G401.6 (cell line): ENCODE measurements at regions not wholly inside any gene's neighbourhood (a gene's known extent, or its start where the extent isn't known, plus 50 kb on each side); places are given as distances from the start of the nearest gene placed in this dataset.

Experiments
- FAIRE-seq: peaks from 2 replicates; lab custom pipeline; 2012; peaks lifted over from hg19 to GRCh38; lab: Jason Lieb, UNC

DNA sequence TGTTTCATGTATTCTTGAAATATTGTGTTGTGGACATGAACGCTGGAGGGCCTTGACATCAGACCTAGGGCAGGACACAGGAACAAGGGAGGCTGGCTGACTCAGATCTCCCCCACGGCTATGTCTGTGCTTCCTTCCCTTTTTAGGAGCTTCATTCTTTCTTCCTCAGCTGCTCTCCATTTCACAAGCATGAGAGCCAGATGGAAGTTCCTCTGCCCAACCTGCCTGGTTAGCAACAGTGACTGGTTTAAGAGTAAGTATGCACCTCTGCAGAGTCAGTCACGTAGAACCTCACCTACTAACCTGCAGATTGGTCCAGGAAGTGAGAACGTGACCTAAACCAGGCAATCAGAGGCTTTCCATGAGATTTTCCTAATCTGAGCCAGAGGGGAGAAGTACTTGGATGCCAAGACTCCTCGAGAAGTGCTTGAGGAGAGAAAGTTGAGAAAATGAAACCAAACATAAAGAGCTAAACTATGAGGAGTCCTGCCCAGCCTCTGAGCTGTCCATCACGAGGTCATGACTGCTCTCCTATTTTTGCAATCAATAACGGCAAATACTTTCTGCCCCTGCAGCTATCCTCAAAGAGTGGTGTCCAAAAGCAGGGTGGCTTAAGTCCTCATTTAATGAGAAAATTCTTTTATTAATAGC is 465.2 kb upstream of the CITED2 start:
- FAIRE-seq, result no peak

GRCh38 chr6:139834232-139834631 is 459.8 kb upstream of the CITED2 start:
- FAIRE-seq, result no peak

DNA sequence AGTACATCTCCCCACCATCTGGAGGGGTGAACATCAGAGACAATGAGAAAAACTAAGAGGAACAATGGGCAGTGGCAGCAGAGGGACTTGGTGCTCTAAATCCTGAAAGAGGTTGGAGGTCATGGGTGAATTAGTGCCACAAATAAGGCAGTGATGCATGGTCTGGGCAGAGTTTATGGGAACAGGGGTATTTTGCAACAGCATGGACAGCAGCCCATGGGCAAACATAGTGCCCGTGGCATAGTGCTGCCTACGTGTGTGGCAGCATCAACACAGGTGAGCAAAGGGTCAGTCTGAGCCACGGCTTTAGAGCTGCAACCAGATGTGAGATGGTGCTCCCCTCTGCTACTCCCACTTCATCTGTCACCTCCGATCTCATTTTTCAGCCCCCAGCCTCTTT is 459.1 kb upstream of the CITED2 start:
- no peak for FAIRE-seq

GRCh38 chr6:139832493-139833305 is 458.3 kb upstream of the CITED2 start:
- FAIRE-seq, result no peak

- no peak for FAIRE-seq
These were observed 455.1 kb upstream of the CITED2 start for GRCh38 chr6:139829576-139829975.

GRCh38 chr6:139828751-139829519 is 454.5 kb upstream of the CITED2 start:
- peak; percentile 3 for FAIRE-seq

- FAIRE-seq, result no peak
These were observed 451.5 kb upstream of the CITED2 start for GRCh38 chr6:139825935-139826374.

DNA sequence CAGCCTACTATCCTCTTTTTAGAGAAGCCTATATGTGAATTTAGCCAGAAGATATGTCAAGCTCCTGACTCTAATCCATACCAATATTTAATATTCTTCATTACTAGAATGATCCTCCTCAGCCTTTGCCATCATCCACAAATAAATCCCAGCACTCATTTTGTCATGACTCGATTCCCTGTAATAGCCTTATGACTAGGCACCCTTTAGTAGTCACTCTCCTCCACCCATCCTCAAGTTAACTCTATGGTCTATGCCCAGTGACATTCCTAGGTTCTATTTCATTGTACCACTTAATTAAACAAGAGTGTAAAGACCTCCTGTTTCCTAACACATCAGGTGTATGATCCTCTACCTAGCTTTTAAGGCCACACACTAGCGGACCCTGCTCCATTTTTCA is 450.4 kb upstream of the CITED2 start:
- FAIRE-seq, result no peak

- FAIRE-seq, result no peak
These were observed 449.3 kb upstream of the CITED2 start for GRCh38 chr6:139823808-139824126.

GRCh38 chr6:139823099-139823807 is 448.8 kb upstream of the CITED2 start:
- no peak for FAIRE-seq

- peak; percentile 64 for FAIRE-seq
These were observed 447.3 kb upstream of the CITED2 start for GRCh38 chr6:139821676-139822223.

DNA sequence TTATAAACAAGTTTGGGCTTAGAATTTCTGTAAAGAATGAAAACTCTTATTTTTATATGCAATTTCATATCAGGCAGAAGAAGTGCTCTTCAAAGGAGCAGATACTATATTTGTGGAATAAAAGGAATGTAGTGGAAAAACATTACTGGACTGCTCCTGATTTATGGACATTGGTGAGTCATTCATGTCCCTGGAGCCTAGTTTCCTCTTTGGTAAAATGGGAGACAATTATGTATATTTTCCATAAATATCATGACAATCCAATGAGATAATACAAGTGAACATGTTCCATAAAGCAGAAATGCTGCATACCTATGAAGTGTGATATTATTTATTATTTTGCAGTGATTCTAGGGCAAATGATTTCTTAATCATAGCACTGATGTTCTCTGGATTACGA is 445.8 kb upstream of the CITED2 start:
- FAIRE-seq, result no peak

GRCh38 chr6:139819776-139820175 is 445.3 kb upstream of the CITED2 start:
- no peak for FAIRE-seq

DNA sequence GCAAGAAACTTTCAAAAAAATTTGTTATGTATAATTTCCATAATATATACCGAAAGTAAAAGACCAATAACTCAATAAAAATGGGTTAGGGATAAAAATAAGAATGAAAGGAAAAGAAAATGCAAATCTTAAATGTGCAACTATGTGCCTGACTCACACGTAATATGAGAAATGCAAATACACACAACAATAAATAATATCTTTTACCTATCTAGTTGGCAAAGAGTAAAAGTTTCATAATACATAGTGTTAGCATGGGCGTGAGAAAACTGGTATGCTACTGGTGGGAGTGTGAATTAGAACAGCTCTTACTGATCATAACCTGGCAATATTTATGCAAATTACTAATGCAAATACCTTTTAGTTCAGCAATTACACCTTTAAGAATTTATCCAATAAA is 438.5 kb upstream of the CITED2 start:
- peak; percentile 17 for FAIRE-seq

GRCh38 chr6:139801571-139802321 is 427.3 kb upstream of the CITED2 start:
- FAIRE-seq, result no peak

- no peak for FAIRE-seq
These were observed 426.4 kb upstream of the CITED2 start for GRCh38 chr6:139800837-139801236.

DNA sequence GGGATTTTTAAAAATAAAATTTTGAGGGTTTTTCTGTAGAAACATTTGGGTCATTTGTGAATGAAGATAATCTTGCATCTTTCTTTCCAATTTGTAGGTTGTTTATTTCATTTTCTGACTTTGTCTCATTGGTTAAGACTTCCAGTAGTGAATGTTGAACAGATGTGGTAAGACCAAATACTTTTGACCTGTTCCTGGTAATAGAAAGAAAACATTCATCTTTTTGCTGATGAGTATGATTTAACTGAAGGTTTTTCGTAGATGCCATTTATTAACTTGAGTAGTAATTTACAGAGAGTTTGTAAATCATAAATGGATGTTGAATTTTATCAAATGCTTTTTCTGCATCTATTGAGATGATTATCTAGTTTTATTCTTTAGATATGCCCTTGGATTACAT is 416.1 kb upstream of the CITED2 start:
- no peak for FAIRE-seq

DNA sequence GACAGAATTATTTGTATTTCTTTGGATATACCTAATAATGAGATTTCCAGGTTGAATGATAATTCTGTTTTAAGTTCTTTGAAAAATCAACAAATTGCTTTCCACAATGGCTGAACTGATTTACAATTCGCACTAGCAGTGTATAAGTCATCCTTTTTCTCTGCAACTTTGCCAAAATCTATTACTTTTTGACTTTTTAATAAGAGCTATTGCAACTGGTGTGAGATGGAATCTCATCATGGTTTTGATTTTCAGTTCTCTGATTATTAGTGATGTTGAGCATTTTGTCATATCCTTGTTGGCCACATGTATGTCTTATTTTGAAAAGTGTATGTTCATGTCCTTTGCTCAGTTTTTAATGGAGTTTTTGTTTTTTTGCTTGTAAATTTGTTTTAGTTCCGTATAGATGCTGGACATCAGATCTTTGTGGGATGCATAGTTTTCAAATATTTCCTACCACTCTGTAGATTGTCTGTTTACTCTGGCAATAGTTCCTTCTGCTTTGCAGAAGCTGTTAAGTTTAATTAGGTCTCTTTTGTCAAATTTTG is 409.8 kb upstream of the CITED2 start:
- FAIRE-seq, result peak; percentile 23

DNA sequence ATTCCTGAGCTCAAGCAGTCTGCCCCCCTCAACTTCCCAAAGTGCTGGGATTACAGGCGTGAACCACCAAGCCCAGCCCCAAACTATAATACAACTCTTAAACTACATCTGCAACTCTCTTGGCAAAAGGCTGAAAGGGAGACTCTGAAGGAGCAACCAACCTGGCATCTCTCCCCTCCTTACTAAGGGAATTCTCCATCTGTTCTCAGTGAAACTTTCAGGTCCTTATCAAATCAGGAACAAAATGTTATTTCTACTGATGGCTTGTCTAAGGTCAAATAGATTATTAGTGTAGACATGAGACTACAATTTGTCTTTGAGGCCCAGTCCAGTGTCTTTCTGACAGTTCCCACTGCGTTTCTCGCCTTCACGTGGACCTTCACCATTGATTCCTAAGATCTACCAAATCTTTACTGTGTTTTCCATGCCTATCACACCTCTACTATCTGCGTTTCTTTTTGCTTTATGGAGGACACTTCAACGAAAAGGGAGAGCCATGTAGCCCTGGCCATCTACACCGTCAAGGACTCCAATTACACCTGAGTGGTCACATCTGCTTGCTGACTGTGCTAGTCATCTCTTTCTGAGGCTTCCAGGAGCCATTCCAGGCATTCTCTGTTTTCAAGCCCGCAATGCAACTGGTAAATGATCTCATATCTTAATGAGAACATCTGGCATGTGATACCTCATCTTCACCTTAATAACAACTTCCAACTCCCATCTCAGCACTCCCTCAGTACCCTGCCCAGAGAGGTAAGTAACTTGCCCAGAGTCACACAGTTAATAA is 405.7 kb upstream of the CITED2 start:
- no peak for FAIRE-seq

DNA sequence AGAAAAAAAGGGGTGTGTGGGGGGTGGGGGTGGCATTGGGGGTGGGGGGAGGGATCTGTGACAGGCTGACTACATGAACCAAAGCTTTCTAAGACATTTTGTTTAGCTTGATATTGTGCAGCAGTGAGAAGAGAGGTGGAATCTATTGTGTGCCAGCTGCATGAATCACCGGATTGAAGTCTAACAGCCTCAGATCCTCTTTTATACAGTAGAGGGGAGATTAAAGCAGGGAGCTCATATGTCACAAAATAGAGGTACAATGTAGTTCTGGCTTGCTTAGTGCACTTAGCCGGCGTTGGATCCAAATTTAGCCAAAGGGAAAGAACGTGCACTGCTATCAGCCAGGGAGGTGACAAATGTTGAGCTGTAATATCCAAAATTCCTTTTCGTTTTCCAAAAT is 404.2 kb upstream of the CITED2 start:
- no peak for FAIRE-seq
